ENCODE measurements at regions not wholly inside any gene's neighbourhood (a gene's known extent, or its start where the extent isn't known, plus 50 kb on each side); places are given as distances from the start of the nearest gene placed in this dataset.

GRCh38 chr5:18395126-18396110 lies 761.2 kb downstream of the TAF11L14 start (continued):
- TF ChIP-seq TSC22D4 (tag; IDR thresholded peaks at IDR 0.05): no peak
- no peak for TF ChIP-seq IRF9 (tag; IDR thresholded peaks at IDR 0.05)
- TF ChIP-seq TOE1 (IDR thresholded peaks at IDR 0.05; ENCODE audit: borderline replicate concordance): no peak
- no peak for TF ChIP-seq TOE1 (CRISPR knock-in tag; IDR thresholded peaks at IDR 0.05; ENCODE audit: borderline replicate concordance, low read depth)
- TF ChIP-seq ZNF436 (CRISPR knock-in tag; IDR thresholded peaks at IDR 0.05): no peak
- no peak for TF ChIP-seq ZFX (CRISPR knock-in tag; IDR thresholded peaks at IDR 0.05)
- no peak for TF ChIP-seq ZNF583 (CRISPR knock-in tag; IDR thresholded peaks at IDR 0.05)
- TF ChIP-seq ZBTB2 (IDR thresholded peaks at IDR 0.05): no peak
- TF ChIP-seq SRSF9 (IDR thresholded peaks at IDR 0.05; ENCODE audit: borderline replicate concordance, low read depth, low read length): no peak
- TF ChIP-seq FIP1L1 (IDR thresholded peaks at IDR 0.05; ENCODE audit: low read depth, low read length, poor library complexity, severe bottlenecking): no peak
